HL-60 (cell line): ENCODE measurements at regions not wholly inside any gene's neighbourhood (a gene's known extent, or its start where the extent isn't known, plus 50 kb on each side); places are given as distances from the start of the nearest gene placed in this dataset.

Experiments used
- GABPA ChIP-seq: IDR thresholded peaks from 2 replicates; pipeline ENCODE4 v1.6.1; 2012; ENCODE audit warnings: low read depth
- POLR2AphosphoS5 ChIP-seq: IDR thresholded peaks from 2 replicates; pipeline ENCODE4 v1.6.1; 2012; ENCODE audit warnings: low read depth
- TF ChIP-seq, protein P1 (sequence below): IDR thresholded peaks from one replicate; pipeline ENCODE4 v1.5.1; 2011; ENCODE audit warnings: low read length, control low read depth, inconsistent platforms; ENCODE audit not compliant: insufficient read depth
- TF ChIP-seq, protein P2 (sequence below): IDR thresholded peaks from 2 replicates; pipeline ENCODE4 v1.6.1; 2012; ENCODE audit warnings: low read depth; ENCODE audit not compliant: insufficient replicate concordance

DNA sequence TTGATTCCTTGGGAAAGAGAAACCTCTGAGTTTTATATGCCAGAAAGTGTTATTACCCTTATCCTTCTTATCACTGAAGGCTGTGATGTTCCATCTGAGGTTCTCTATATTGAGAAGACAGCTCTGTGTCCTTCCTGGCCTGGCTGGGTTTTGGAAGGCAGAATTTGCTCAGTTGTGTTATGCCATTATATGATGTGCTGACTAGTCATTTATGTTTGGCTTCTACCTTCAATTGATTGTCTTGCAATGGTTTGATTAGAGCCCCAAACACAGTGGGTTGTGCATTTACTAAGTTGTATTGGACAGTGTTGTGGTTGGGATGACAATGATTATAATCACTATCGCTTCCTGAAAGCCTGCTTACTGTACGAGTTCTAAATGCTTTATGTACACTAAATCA is 265.7 kb downstream of the SNAPC1 start:
- TF ChIP-seq, protein P1, sequence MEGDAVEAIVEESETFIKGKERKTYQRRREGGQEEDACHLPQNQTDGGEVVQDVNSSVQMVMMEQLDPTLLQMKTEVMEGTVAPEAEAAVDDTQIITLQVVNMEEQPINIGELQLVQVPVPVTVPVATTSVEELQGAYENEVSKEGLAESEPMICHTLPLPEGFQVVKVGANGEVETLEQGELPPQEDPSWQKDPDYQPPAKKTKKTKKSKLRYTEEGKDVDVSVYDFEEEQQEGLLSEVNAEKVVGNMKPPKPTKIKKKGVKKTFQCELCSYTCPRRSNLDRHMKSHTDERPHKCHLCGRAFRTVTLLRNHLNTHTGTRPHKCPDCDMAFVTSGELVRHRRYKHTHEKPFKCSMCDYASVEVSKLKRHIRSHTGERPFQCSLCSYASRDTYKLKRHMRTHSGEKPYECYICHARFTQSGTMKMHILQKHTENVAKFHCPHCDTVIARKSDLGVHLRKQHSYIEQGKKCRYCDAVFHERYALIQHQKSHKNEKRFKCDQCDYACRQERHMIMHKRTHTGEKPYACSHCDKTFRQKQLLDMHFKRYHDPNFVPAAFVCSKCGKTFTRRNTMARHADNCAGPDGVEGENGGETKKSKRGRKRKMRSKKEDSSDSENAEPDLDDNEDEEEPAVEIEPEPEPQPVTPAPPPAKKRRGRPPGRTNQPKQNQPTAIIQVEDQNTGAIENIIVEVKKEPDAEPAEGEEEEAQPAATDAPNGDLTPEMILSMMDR: no peak
- TF ChIP-seq, protein P2, sequence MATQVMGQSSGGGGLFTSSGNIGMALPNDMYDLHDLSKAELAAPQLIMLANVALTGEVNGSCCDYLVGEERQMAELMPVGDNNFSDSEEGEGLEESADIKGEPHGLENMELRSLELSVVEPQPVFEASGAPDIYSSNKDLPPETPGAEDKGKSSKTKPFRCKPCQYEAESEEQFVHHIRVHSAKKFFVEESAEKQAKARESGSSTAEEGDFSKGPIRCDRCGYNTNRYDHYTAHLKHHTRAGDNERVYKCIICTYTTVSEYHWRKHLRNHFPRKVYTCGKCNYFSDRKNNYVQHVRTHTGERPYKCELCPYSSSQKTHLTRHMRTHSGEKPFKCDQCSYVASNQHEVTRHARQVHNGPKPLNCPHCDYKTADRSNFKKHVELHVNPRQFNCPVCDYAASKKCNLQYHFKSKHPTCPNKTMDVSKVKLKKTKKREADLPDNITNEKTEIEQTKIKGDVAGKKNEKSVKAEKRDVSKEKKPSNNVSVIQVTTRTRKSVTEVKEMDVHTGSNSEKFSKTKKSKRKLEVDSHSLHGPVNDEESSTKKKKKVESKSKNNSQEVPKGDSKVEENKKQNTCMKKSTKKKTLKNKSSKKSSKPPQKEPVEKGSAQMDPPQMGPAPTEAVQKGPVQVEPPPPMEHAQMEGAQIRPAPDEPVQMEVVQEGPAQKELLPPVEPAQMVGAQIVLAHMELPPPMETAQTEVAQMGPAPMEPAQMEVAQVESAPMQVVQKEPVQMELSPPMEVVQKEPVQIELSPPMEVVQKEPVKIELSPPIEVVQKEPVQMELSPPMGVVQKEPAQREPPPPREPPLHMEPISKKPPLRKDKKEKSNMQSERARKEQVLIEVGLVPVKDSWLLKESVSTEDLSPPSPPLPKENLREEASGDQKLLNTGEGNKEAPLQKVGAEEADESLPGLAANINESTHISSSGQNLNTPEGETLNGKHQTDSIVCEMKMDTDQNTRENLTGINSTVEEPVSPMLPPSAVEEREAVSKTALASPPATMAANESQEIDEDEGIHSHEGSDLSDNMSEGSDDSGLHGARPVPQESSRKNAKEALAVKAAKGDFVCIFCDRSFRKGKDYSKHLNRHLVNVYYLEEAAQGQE: no peak
- no peak for TF ChIP-seq GABPA
- no peak for TF ChIP-seq POLR2AphosphoS5
